HepG2 (cell line): ENCODE measurements at regions not wholly inside any gene's neighbourhood (a gene's known extent, or its start where the extent isn't known, plus 50 kb on each side); places are given as distances from the start of the nearest gene placed in this dataset.

Experiments used
- FOXA3 ChIP-seq: IDR thresholded peaks from 2 replicates; pipeline ENCODE4 v1.6.1; 2016; ENCODE audit warnings: missing genetic modification reagents, missing compliant biosample characterization
- PBX3 ChIP-seq: sonication (generic); formaldehyde crosslinking; IDR thresholded peaks from 2 replicates; pipeline ENCODE4 v1.8.1; 2023; ENCODE audit warnings: missing genetic modification reagents, inconsistent platforms, borderline replicate concordance

GRCh38 chr1:2879591-2879990, 78.1 kb upstream of the TTC34 start:
- no peak for TF ChIP-seq FOXA3
- no peak for TF ChIP-seq PBX3 (CRISPR knock-in tag)
